NT2/D1 (cell line): ENCODE measurements at regions not wholly inside any gene's neighbourhood (a gene's known extent, or its start where the extent isn't known, plus 50 kb on each side); places are given as distances from the start of the nearest gene placed in this dataset.

Source experiments
- SUZ12 ChIP-seq: IDR thresholded peaks from 2 replicates; pipeline ENCODE4 v1.6.1; 2011; ENCODE audit not compliant: insufficient read length, insufficient read depth; ENCODE audit errors: extremely low read depth
- YY1 ChIP-seq: IDR thresholded peaks from 2 replicates; pipeline ENCODE4 v1.6.1; 2011; ENCODE audit not compliant: insufficient read length, insufficient read depth

DNA sequence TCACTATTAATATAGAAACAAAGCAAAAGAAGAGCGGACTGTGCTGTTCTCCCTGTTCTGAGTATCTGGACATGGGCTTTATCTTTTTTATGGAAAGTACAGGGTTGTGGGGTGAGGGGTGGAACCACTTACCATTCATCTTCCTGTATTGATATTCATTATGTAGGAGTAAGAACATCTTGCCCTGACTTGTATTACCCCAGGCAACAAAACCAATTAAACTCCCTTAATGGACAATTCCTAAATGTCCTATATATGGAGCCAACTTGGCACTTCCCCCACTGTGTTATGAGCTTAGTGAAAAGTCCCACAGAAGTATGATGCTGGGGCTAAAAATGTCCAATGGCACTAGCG lies 139.9 kb upstream of the KRR1 start:
- TF ChIP-seq SUZ12 (no peak), YY1 (no peak)
